ENCODE measurements at regions not wholly inside any gene's neighbourhood (a gene's known extent, or its start where the extent isn't known, plus 50 kb on each side); places are given as distances from the start of the nearest gene placed in this dataset.

GRCh38 chr18:11512096-11513025 lies 97.0 kb upstream of the SLC35G4 start:
- DNase-seq, result no peak
- 64 to 89% (median 75%) methylated on average over 8 of the region's 8 CpGs for WGBS, 5 donors
- no peak for TF ChIP-seq POLR2A (IDR thresholded peaks at IDR 0.05)
- TF ChIP-seq POLR2AphosphoS5 (IDR thresholded peaks at IDR 0.05), result no peak
- no peak for TF ChIP-seq CTCF (IDR thresholded peaks at IDR 0.05 in 8 of 11, conservative IDR thresholded peaks at IDR 0.05 in 3 of 11)
- no peaks in the 10 kb centered on the region for H3K4me1 ChIP-seq
- no peaks in the 10 kb centered on the region for H3K9me3 ChIP-seq
- H3K36me3 ChIP-seq, result no peaks in the 10 kb centered on the region
- intact Hi-C loops (cut with DNase I; ENCODE audit: low total_unique reads), result no loop called here
- H3K27me3 ChIP-seq (replicated peaks in 1 of 7), result no peaks in the 10 kb centered on the region
- no peak overlapping the region for H3K4me3 ChIP-seq
- no peak overlapping the region for H3K27ac ChIP-seq

- intact Hi-C loops (cut with DNase I; ENCODE audit: low total_unique reads), result no loop called here
- Histone ChIP-seq H3K4me1 (no peaks in the 10 kb centered on the region), H3K27ac (no peak overlapping the region), H3K9me3 (no peaks in the 10 kb centered on the region), H3K4me3 (no peak overlapping the region), H3K27me3 (replicated peaks in 1 of 7) (no peaks in the 10 kb centered on the region), H3K36me3 (no peaks in the 10 kb centered on the region)
- DNase-seq, result no peak
- WGBS, 5 donors, result 45 to 64% (median 62%) methylated on average over 6 of the region's 6 CpGs
- TF ChIP-seq POLR2A (IDR thresholded peaks at IDR 0.05) (no peak), CTCF (IDR thresholded peaks at IDR 0.05 in 8 of 11, conservative IDR thresholded peaks at IDR 0.05 in 3 of 11) (no peak), POLR2AphosphoS5 (IDR thresholded peaks at IDR 0.05) (no peak)
These were observed 97.8 kb upstream of the SLC35G4 start for GRCh38 chr18:11511434-11512095.

GRCh38 chr18:11506856-11507255 lies 102.5 kb upstream of the SLC35G4 start:
- no peak for TF ChIP-seq CTCF (IDR thresholded peaks at IDR 0.05 in 8 of 11, conservative IDR thresholded peaks at IDR 0.05 in 3 of 11)
- no peak for TF ChIP-seq POLR2AphosphoS5 (IDR thresholded peaks at IDR 0.05)
- no peak for TF ChIP-seq POLR2A (IDR thresholded peaks at IDR 0.05)
- Histone ChIP-seq H3K4me1 (no peaks in the 10 kb centered on the region), H3K27me3 (replicated peaks in 1 of 7) (no peaks in the 10 kb centered on the region), H3K4me3 (no peak overlapping the region), H3K9me3 (no peaks in the 10 kb centered on the region), H3K36me3 (no peaks in the 10 kb centered on the region), H3K27ac (no peak overlapping the region)
- intact Hi-C loops (cut with DNase I; ENCODE audit: low total_unique reads), result no loop called here
- 79 to 86% (median 82%) methylated on average over 6 of the region's 6 CpGs for WGBS, 5 donors
- no peak for DNase-seq

- TF ChIP-seq CTCF (IDR thresholded peaks at IDR 0.05 in 8 of 11, conservative IDR thresholded peaks at IDR 0.05 in 3 of 11) (no peak), POLR2A (IDR thresholded peaks at IDR 0.05) (no peak), POLR2AphosphoS5 (IDR thresholded peaks at IDR 0.05) (no peak)
- no peak for DNase-seq
- WGBS, 5 donors, result 49 to 69% (median 59%) methylated on average over 5 of the region's 5 CpGs
These were observed 103.4 kb upstream of the SLC35G4 start for GRCh38 chr18:11505993-11506392.

More at GRCh38 chr18:11505993-11506392, 103.4 kb upstream of the SLC35G4 start:
- no peak overlapping the region for H3K27ac ChIP-seq
- intact Hi-C loops (cut with DNase I; ENCODE audit: low total_unique reads), result no loop called here
- no peaks in the 10 kb centered on the region for H3K9me3 ChIP-seq
- no peaks in the 10 kb centered on the region for H3K4me1 ChIP-seq
- no peaks in the 10 kb centered on the region for H3K27me3 ChIP-seq (replicated peaks in 1 of 7)
- H3K4me3 ChIP-seq, result no peak overlapping the region
- H3K36me3 ChIP-seq, result no peaks in the 10 kb centered on the region
